ENCODE measurements at regions not wholly inside any gene's neighbourhood (a gene's known extent, or its start where the extent isn't known, plus 50 kb on each side); places are given as distances from the start of the nearest gene placed in this dataset.
"Not testable (repeated sequence)": the region's sequence is repeated elsewhere in the genome, so short reads cannot be mapped to it uniquely, and the experiment has no call there.

DNA sequence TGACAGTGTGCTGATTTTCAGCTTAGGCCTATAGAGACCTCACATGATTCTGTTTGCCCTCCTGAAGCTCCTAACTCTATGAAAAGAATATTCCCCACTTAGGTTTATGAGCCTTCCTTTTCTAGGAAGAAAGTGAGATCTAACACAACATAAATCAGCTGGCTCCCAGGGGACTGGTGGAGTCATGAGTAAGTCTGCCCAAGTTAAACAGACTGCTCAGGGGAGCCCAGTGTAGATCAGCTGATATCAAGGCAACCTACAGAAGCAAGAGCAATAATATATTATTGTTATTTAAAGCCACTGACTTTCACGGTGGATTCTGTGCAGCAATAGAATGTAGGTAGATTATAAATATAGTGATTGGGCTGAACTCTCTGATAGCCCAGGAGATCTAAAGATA is 1978.6 kb upstream of the CDH6 start:
- DNase-seq (ENCODE audit: low spot score) = no peak
- TF ChIP-seq CTCF (IDR thresholded peaks at IDR 0.05; ENCODE audit: extremely low read depth, missing control alignments) = no peak

- TF ChIP-seq CTCF (IDR thresholded peaks at IDR 0.05; ENCODE audit: extremely low read depth, missing control alignments) = no peak
- no peak for DNase-seq (ENCODE audit: low spot score)
These were observed 1980.0 kb upstream of the CDH6 start for GRCh38 chr5:29213475-29213874.

- no peak for TF ChIP-seq CTCF (IDR thresholded peaks at IDR 0.05; ENCODE audit: extremely low read depth, missing control alignments)
These were observed 1985.5 kb upstream of the CDH6 start for GRCh38 chr5:29208024-29208423.

GRCh38 chr5:29203049-29203448 is 1990.4 kb upstream of the CDH6 start:
- DNase-seq (ENCODE audit: low spot score) = no peak
- no peak for TF ChIP-seq CTCF (IDR thresholded peaks at IDR 0.05; ENCODE audit: extremely low read depth, missing control alignments)

More at GRCh38 chr5:29208024-29208423, 1985.5 kb upstream of the CDH6 start:
- DNase-seq (ENCODE audit: low spot score) = no peak

- TF ChIP-seq CTCF (IDR thresholded peaks at IDR 0.05; ENCODE audit: extremely low read depth, missing control alignments) = no peak
- DNase-seq (ENCODE audit: low spot score) = no peak
These were observed 1995.6 kb upstream of the CDH6 start for GRCh38 chr5:29197631-29198454.

DNA sequence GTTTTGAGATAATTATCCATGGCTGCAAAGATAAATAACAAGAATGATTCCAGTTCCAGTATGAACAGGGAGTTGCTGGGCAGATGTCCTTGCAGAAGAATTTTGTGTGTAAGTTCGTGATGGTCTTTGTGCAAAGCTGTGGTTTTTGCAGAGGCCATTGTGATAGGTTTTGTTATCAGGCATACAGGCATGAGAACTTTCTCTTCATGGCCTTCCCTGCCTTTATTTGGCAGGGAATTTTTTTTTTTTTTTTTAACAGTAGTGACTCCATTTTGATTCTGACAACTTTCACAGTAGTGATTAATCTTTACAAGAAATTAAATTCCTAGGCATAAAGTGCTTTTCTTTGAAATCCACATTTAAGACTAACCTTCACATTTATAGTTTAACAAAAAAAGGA is 1999.5 kb upstream of the CDH6 start:
- TF ChIP-seq CTCF (IDR thresholded peaks at IDR 0.05; ENCODE audit: extremely low read depth, missing control alignments) = no peak
- no peak for DNase-seq (ENCODE audit: low spot score)

- not testable (repeated sequence) for DNase-seq (ENCODE audit: low spot score)
These were observed 2002.0 kb upstream of the CDH6 start for GRCh38 chr5:29191269-29192048.

DNA sequence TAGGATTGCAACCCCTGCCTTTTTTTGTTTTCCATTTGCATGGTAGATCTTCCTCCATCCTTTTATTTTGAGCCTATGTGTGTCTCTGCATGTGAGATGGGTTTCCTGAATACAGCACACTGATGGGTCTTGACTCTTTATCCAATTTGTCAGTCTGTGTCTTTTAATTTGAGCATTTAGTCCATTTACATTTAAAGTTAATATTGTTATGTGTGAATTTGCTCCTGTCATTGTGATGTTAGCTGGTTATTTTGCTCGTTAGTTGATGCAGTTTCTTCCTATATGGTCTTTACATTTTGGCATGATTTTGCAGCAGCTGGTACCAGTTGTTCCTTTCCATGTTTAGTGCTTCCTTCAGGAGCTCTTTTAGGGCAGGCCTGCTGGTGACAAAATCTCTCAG is 2003.1 kb upstream of the CDH6 start:
- not testable (repeated sequence) for DNase-seq (ENCODE audit: low spot score)

GRCh38 chr5:29186380-29186779 is 2007.1 kb upstream of the CDH6 start:
- DNase-seq (ENCODE audit: low spot score) = not testable (repeated sequence)
